GM19099 (cell line): ENCODE measurements at regions not wholly inside any gene's neighbourhood (a gene's known extent, or its start where the extent isn't known, plus 50 kb on each side); places are given as distances from the start of the nearest gene placed in this dataset.

Experiments
- POLR2A ChIP-seq: IDR thresholded peaks from 3 replicates; pipeline ENCODE4 v1.6.1; 2011; ENCODE audit warnings: low read depth; ENCODE audit not compliant: insufficient read length; ENCODE audit errors: extremely low read depth

DNA sequence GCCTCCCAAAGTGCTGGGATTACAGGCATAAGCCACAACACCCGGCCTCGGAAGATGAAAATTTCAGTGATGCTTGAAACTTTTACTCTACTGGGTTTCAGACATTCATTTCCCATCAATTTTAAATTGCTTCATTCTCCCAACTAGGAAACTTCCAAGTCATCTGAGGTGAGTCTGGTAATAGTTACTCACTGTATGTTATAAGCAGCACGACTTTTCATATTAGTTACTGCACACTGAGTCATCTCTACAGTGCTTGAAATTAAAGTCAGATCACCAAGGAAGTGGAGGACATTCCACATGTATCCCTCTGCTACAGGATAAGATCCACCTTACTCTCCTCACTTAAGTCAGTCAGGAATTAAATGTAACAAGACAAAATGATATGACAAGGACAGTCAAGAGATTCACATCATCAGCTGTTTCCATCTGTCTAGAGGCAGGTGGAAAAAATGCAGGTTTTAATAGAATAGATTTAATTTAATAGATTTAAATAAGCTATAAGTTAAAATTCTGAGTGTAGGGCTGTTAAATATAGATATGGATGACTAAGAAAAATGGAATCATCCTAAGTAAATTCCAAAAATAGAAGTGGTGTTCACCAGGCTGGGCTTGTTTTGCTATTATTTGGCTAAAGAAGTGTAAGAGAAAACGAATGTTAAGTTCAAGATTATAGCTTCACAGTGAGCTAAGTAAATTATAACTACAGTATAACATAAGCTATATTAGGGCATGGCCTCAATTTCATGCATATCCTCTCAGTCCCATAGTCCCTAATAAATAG is 104.4 kb downstream of the TMCO5A start:
- TF ChIP-seq POLR2A = no peak

DNA sequence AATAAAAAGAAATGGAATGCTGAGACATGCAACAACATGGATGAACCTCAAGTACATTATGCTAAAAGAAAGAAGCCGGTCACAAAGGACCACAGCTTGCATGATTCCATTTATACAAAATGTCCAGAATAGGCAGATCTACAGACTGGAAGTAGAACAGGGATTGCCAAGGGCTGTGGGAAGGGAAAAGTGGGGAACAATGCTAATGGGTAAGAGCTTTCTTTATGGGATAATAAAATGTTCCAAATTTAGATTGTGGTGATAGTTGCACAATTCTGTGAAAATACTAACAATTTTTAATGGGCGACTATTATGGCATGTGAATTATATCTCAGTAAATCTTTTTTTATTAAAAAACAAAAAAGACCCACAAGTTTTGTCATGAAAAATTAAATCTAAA is 106.2 kb downstream of the TMCO5A start:
- TF ChIP-seq POLR2A = no peak

DNA sequence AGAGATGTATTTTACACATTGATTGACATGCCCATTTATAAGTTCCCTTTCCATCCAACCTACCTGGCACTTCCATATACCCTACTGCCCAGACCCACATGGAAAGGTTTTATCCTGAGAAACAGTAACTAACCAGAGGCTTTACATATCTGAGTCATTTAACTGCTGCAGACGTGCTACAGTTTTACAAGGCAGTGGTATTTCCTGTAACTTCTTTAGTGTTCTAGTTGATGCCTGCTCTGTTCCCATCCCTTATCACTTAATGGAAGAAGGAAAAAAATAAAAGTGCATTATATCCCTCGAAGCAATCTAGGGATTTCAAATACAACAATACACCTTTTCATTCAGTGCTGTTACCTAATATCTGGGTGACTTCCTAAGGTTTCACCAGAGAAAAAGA is 107.1 kb downstream of the TMCO5A start:
- no peak for TF ChIP-seq POLR2A

DNA sequence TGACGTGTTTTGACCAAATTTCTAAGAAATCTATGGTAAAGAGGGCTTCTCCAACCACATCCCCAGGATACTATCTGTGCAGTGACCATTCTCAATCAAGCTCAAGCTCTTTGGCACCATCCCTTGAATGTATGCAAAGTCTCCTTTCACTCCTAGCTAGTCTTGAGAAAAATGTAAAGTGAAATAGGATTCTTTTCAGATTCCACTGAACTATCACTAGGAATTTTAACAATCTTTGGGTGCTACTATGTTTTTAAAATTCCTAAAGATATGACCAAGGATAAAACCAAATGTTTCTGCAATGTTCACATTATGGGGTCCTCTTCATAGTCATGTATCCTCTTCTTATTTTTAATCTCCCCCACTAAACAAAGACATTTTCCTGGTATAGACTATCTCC is 107.8 kb downstream of the TMCO5A start:
- no peak for TF ChIP-seq POLR2A

DNA sequence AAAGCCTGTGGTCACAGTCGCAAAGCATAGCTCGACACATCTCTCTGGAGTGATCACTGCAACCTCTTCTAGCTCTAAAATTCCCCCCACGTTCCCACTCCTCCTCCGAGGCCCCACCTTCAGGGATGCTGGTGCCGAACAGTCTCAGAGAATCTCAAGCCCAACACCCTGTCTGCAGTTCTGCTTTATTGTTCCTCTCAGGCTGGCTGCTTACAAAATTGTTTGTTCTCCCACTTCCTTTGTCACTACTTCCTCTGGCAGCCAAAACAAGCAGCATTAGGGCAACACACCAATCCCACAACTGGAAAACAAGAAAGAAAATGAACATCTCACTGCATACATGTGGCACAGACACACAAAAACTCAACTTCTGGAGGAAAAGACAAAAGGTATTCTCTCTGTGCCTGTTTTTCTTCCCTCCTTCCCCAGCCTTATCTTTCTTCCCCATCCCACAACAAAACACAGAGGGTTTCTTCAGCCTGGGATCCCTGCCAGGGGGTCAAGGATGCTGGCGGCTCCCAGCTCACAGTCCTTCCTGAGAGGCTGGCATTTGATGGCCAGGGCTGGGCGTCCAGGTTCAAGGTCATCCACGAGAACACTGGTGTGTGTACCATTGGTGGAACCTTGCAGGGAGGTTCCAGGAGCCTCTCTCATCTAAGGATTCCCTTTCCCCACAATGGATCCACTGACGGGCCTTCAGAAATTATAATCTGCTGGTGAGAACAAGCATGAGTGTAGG is 108.4 kb downstream of the TMCO5A start:
- no peak for TF ChIP-seq POLR2A

DNA sequence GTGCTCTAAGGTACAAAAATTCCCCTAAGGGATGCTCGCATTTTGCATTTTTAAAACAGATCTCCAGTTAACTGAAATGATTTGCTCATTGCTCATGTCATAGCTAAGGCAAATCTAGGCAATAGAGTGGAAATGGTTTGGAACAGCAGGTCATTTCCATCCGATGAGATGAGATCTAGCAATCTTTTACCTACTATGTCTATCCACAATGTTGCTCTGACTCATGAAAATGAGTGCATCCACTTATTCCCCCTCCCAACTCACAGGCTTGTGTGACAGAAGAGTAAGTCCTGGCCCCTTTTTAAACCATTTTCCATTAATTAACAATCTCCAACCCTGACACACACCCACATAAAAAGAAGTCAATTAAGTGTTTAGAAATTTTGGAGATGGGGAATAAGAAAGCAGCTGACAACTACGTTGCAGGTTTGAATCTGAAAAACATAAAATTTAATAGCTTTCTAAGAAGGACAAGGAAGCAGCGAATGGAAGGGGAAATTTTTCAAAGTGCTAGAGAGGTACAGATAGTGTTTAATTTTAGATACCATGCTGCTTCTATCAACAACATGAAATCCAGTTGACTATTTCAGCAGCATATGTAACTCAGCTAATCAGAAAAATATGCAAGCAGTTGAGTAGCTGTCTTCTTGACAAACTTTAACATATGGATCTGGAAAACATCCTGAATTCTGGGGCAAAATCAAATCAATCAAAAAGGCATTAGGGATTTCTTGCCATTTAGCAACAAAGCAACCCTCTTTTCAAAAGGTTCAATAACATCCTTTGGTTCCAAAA is 112.0 kb downstream of the TMCO5A start:
- no peak for TF ChIP-seq POLR2A

DNA sequence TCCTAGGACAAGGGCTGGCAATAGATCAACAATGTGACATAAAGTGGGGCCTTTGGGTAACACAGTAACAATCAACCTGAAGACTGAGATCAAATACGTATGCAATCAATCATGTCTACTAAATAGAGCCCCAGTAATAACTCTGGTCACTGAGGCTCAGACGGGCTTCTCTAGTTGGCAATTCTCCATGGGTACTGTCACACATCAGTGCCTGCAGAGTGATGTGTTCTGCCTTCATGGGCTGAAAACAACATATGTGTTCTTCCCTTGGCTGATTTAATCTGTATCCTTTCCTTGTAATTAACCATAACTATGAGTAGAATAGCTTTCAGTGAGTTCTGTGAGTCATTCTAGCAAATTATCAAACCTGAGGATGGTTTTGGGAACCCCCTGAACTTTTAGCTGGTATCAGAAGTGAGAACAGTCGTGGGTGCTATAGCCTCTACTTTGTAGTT is 113.6 kb downstream of the TMCO5A start:
- TF ChIP-seq POLR2A = no peak

DNA sequence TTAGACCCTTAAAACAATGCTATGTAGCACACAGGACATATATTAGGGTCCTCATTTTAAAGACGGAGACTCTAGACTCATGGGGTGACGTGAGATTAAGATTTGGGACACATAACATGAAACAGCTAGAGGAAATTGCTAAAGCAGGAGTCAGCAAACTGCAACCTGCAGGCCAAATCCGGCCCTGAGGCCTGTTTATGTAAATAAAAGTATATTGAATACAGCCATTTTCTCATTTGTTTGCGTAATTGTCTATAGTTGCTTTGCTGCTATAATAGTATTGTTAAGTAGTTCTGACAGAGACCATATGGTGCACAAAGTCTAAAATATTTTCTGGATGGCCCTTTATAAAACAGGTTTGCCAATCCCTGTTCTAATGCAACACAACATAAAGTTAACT is 115.5 kb downstream of the TMCO5A start:
- TF ChIP-seq POLR2A = no peak

DNA sequence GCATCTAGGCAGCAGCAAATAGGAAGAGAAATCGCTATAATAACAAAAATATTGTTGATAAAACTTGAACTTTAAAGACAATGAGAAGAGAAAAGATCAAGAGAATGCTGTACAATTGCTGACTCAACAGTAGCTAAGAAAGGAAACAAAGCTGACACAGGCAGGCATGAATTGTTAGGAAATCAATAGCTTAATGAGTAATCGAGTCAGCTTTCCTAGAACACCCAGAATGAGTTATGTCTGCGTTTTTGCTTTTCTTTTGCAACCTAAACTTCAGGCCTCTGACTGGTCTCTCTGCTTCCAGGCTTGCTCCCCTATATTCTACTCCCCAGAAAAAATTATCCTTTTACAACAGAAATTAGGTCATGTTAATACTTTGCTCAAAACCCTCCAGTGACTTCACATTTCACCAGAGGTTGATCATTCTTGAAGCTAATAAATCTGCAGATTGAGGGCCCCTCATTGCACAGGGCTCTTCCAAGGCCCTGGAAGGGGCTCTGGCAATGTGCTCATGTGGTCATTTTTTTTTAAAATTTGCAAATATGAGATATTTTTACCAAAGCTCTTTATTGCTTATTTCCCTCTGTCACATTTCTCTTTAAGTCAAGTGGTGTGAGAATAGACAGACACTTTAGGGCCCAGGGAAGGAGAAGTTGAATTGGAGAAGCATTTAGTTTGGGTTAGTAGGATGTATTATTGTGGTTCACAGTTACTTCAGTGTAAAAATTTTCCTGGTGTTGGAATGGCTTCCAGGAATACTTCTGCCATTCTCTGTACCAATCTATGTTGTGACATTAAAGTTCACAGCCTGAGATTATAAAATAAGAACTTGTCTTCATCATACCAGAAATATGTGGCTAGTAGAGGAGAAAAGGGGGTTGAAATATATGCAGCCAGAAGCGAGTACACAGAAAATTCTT is 116.3 kb downstream of the TMCO5A start:
- no peak for TF ChIP-seq POLR2A

DNA sequence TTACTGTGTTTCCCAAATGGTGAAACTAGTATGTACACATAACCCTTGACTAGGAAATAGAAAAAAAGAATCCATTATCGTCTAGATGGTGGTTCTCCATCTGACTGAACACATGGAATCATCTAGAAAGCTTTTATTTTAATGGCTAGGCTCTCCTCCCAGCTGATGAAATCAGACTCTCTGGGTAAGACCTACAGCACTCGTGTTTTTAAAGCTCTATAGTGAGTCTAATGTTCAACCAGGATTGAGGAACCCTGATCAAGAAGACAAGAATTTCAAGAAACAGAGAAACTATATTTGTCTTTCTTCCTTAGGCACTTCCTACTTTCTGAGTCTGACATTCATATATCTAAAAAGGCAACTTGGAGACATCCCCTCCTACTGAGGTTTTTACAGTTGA is 118.8 kb downstream of the TMCO5A start:
- TF ChIP-seq POLR2A = no peak

DNA sequence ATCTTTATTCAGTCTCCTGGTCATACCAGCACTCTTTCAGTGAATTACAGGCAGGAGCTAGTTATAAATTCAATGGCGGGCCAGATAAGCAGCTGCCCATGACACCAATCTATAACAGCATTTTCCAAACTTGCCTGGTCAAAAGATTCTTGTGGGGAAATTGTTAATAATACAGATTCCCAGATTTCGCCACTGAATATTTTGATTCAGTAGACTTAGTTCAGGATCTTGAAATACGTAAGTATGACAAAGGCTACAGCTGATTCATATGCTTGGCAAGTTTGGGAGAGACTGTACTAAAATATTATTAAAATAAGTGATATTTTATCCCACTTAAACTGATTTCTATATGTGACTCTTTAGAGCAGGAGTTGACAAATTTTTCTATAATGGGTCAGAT is 119.3 kb downstream of the TMCO5A start:
- no peak for TF ChIP-seq POLR2A

DNA sequence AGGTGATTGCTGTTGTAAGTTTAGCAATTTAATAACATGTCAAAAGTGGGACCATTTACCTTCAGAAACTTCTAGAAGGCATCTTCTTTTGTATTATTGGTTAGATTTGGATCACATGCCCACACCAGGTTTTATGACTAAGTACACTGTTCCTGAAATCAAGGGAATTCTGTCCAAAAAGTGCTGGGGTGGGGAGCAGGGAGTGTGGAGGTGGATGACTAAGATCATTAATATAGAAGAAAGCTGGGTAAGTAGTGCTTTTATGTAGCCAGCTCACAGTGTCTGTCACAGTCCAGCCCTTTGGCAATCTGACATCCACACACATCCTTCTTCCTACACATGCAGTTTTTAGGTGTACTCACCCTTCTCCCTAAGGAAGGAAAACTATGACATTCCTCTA is 120.0 kb downstream of the TMCO5A start:
- TF ChIP-seq POLR2A = no peak

DNA sequence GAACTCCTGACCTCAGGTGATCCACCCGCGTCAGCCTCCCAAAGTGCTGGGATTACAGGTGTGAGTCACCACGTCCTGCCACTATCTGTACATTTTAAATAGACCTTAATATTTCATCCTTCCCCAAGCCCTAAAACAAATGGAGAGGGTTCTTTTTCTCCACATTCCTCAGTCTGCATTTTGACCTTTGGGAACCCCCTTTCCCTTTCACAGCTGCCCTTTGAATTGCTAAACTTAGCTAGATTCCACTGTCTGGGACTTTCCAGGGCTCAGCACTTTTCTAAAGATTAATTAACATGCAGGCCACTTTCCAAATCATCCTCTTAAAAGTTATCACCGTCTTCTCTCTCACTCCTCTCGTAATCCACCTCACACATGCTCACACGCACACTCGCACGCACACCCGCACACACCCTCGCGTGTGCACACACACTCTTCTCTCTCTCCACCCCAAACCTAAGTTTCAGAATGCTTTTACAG is 124.2 kb downstream of the TMCO5A start:
- TF ChIP-seq POLR2A = no peak

DNA sequence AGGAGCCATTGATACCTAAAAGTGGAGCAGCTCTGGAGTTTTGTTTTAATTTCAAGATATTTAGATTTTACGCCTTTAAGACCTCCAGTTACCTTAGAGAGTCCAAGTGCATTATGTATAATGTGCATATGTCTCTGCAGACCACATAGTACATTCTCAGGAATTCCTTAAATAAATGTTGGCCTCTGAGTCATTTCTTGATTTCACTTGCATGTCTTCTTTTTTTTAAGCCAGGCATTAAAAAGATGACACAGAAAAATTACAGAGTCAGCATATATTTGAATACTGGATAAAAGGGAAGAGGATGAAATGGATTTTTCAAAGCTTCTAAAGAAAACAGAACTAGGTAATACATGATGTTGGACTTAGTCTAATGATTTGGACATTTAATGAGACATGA is 125.2 kb downstream of the TMCO5A start:
- no peak for TF ChIP-seq POLR2A
